ENCODE measurements at regions not wholly inside any gene's neighbourhood (a gene's known extent, or its start where the extent isn't known, plus 50 kb on each side); places are given as distances from the start of the nearest gene placed in this dataset.

DNA sequence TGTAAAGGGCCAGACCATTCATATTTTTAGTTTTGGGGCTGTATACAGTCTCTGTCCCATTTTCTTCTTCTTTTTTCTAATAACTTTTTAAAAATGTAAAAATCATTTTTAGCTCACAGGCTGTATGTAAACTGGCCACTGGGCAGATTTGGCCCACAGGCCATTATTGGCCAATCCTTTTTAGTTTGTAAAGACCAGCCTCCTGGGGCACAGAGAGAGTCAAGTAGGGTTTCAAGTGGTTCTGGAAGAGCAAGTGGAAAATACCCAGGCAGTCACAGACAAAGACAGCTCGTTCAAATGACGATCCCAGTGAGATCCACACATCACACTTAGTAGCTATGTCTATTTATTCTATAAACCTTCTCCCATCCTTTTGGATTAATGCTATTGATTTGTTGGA lies 150.2 kb upstream of the ARHGAP20 start:
- no peaks in the 10 kb centered on the region for H3K9me3 ChIP-seq
- no peak overlapping the region for H3K27ac ChIP-seq
- H3K4me1 ChIP-seq (ENCODE audit: control insufficient read depth in 1 of 2, insufficient read depth in 1 of 2, low read depth in 1 of 2, low read length in 1 of 2): no peaks in the 10 kb centered on the region
- TF ChIP-seq, protein P1, sequence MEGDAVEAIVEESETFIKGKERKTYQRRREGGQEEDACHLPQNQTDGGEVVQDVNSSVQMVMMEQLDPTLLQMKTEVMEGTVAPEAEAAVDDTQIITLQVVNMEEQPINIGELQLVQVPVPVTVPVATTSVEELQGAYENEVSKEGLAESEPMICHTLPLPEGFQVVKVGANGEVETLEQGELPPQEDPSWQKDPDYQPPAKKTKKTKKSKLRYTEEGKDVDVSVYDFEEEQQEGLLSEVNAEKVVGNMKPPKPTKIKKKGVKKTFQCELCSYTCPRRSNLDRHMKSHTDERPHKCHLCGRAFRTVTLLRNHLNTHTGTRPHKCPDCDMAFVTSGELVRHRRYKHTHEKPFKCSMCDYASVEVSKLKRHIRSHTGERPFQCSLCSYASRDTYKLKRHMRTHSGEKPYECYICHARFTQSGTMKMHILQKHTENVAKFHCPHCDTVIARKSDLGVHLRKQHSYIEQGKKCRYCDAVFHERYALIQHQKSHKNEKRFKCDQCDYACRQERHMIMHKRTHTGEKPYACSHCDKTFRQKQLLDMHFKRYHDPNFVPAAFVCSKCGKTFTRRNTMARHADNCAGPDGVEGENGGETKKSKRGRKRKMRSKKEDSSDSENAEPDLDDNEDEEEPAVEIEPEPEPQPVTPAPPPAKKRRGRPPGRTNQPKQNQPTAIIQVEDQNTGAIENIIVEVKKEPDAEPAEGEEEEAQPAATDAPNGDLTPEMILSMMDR (IDR thresholded peaks at IDR 0.05): no peak
- no peaks in the 10 kb centered on the region for H3K36me3 ChIP-seq
- no peak overlapping the region for H3K4me3 ChIP-seq (ENCODE audit: low read depth in 1 of 2, low read length in 1 of 2)
- H3K27me3 ChIP-seq: no peaks in the 10 kb centered on the region

GRCh38 chr11:110860461-110860860 lies 148.2 kb upstream of the ARHGAP20 start:
- no peak overlapping the region for H3K4me3 ChIP-seq (ENCODE audit: low read depth in 1 of 2, low read length in 1 of 2)
- no peaks in the 10 kb centered on the region for H3K4me1 ChIP-seq (ENCODE audit: control insufficient read depth in 1 of 2, insufficient read depth in 1 of 2, low read depth in 1 of 2, low read length in 1 of 2)
- H3K36me3 ChIP-seq: no peaks in the 10 kb centered on the region
- TF ChIP-seq, protein P1 (IDR thresholded peaks at IDR 0.05): no peak
- H3K9me3 ChIP-seq: no peaks in the 10 kb centered on the region
- no peak overlapping the region for H3K27ac ChIP-seq
- no peaks in the 10 kb centered on the region for H3K27me3 ChIP-seq

- Histone ChIP-seq H3K27me3 (no peaks in the 10 kb centered on the region), H3K36me3 (no peaks in the 10 kb centered on the region), H3K4me1 (ENCODE audit: control insufficient read depth in 1 of 2, insufficient read depth in 1 of 2, low read depth in 1 of 2, low read length in 1 of 2) (no peaks in the 10 kb centered on the region), H3K4me3 (ENCODE audit: low read depth in 1 of 2, low read length in 1 of 2) (no peak overlapping the region), H3K9me3 (no peaks in the 10 kb centered on the region), H3K27ac (no peak overlapping the region)
- TF ChIP-seq, protein P1 (IDR thresholded peaks at IDR 0.05): no peak
Measured at GRCh38 chr11:110859998-110860397, 147.8 kb upstream of the ARHGAP20 start.

DNA sequence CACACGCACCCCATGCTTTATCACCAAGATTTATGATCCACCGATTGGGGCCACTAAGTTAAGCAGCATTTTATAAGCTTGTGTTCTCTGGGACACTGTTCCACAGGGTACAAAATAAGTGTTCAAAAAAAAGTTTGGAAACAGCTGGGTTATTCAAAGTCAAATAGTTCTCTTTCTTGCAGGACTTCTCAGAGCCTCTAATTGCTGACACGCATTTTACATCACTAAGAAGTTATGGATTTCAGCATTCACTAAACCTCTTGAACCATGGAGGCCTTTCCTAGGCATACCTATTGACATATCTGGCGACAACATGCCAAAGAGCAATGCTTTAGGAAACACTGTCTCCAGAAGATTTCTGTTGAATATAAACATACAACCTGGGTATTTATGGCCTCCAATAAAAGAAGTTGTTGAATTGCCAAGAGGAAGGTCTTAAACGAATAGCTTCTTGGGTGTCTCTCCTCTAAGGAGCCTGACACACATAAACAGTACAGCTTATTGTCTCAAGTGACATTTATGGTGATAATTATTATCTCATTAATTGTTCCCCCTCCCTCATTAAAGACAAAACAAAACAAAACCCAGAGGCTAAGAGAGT lies 147.1 kb upstream of the ARHGAP20 start:
- H3K4me3 ChIP-seq (ENCODE audit: low read depth in 1 of 2, low read length in 1 of 2): no peak overlapping the region
- TF ChIP-seq, protein P1 (IDR thresholded peaks at IDR 0.05): no peak
- no peaks in the 10 kb centered on the region for H3K4me1 ChIP-seq (ENCODE audit: control insufficient read depth in 1 of 2, insufficient read depth in 1 of 2, low read depth in 1 of 2, low read length in 1 of 2)
- H3K36me3 ChIP-seq: no peaks in the 10 kb centered on the region
- H3K27ac ChIP-seq: no peak overlapping the region
- no peaks in the 10 kb centered on the region for H3K9me3 ChIP-seq
- H3K27me3 ChIP-seq: no peaks in the 10 kb centered on the region

DNA sequence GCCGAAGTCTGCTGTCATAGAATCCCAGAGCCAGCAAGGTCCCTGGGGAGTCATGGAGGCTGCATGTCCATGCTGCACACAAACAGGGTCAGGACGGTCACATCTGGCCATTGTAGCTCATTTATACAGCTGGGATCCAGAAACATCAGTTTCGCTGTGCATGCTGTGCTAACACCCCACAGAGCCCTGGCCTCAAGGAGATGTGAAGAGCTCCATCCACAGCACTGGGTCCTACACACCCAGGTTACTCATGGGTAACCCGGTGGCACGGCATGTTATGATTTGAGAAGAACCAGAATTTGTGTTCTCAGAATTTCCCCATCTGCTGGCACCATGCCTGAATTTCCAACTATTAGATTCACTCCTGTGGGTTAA lies 146.3 kb upstream of the ARHGAP20 start:
- Histone ChIP-seq H3K27ac (no peak overlapping the region), H3K36me3 (no peaks in the 10 kb centered on the region), H3K4me1 (ENCODE audit: control insufficient read depth in 1 of 2, insufficient read depth in 1 of 2, low read depth in 1 of 2, low read length in 1 of 2) (no peaks in the 10 kb centered on the region), H3K9me3 (no peaks in the 10 kb centered on the region), H3K27me3 (no peaks in the 10 kb centered on the region), H3K4me3 (ENCODE audit: low read depth in 1 of 2, low read length in 1 of 2) (no peak overlapping the region)
- TF ChIP-seq, protein P1 (IDR thresholded peaks at IDR 0.05): no peak
